Tibial nerve (tissue), 4 donors: ENCODE measurements at regions not wholly inside any gene's neighbourhood (a gene's known extent, or its start where the extent isn't known, plus 50 kb on each side); places are given as distances from the start of the nearest gene placed in this dataset.

Experiments
- EP300 ChIP-seq, 2 donors: sonication (generic); formaldehyde crosslinking; IDR thresholded peaks; one replicate each; pipeline ENCODE4 v1.6.1; 2017; ENCODE audit warnings: antibody characterized with exemption in 2 of 2, mild to moderate bottlenecking in 1 of 2
- POLR2A ChIP-seq, 2 donors: fragments of 450-650 bp; IDR thresholded peaks; one replicate each; pipeline ENCODE4 v1.6.1; 2017; ENCODE audit warnings: antibody characterized with exemption in 2 of 2, mild to moderate bottlenecking in 2 of 2, moderate library complexity in 2 of 2
- TF ChIP-seq, protein P1 (sequence below), 5 experiments: fragments of 200-600 bp in 3 of 5; fragments of 450-650 bp in 2 of 5; sonication (generic) in 3 of 5; IDR thresholded peaks; one replicate each; pipeline ENCODE4 v1.5.1; 2016 to 2019; ENCODE audit warnings: antibody characterized with exemption in 5 of 5, mild to moderate bottlenecking in 3 of 5, moderate library complexity in 2 of 5

GRCh38 chr1:222886194-222886854 lies 71.5 kb downstream of the DISP1 start:
- TF ChIP-seq POLR2A (IDR thresholded peaks at IDR 0.05) = no peak
- TF ChIP-seq, protein P1, sequence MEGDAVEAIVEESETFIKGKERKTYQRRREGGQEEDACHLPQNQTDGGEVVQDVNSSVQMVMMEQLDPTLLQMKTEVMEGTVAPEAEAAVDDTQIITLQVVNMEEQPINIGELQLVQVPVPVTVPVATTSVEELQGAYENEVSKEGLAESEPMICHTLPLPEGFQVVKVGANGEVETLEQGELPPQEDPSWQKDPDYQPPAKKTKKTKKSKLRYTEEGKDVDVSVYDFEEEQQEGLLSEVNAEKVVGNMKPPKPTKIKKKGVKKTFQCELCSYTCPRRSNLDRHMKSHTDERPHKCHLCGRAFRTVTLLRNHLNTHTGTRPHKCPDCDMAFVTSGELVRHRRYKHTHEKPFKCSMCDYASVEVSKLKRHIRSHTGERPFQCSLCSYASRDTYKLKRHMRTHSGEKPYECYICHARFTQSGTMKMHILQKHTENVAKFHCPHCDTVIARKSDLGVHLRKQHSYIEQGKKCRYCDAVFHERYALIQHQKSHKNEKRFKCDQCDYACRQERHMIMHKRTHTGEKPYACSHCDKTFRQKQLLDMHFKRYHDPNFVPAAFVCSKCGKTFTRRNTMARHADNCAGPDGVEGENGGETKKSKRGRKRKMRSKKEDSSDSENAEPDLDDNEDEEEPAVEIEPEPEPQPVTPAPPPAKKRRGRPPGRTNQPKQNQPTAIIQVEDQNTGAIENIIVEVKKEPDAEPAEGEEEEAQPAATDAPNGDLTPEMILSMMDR (IDR thresholded peaks at IDR 0.05) = no peak
- no peak for TF ChIP-seq EP300 (IDR thresholded peaks at IDR 0.05)
